PC-9 (cell line): ENCODE measurements at regions not wholly inside any gene's neighbourhood (a gene's known extent, or its start where the extent isn't known, plus 50 kb on each side); places are given as distances from the start of the nearest gene placed in this dataset.

Experiments used
- EZH2 ChIP-seq: fragments of 200-600 bp; sonication (generic); IDR thresholded peaks from 2 replicates; pipeline ENCODE4 v1.8.0; 2017; ENCODE audit warnings: antibody characterized with exemption, low read depth
- TF ChIP-seq, protein P1 (sequence below): fragments of 200-600 bp; sonication (generic); conservative IDR thresholded peaks from 2 replicates; pipeline ENCODE4 v1.6.1; 2017; ENCODE audit warnings: mixed run types, antibody characterized with exemption, mild to moderate bottlenecking, moderate library complexity

DNA sequence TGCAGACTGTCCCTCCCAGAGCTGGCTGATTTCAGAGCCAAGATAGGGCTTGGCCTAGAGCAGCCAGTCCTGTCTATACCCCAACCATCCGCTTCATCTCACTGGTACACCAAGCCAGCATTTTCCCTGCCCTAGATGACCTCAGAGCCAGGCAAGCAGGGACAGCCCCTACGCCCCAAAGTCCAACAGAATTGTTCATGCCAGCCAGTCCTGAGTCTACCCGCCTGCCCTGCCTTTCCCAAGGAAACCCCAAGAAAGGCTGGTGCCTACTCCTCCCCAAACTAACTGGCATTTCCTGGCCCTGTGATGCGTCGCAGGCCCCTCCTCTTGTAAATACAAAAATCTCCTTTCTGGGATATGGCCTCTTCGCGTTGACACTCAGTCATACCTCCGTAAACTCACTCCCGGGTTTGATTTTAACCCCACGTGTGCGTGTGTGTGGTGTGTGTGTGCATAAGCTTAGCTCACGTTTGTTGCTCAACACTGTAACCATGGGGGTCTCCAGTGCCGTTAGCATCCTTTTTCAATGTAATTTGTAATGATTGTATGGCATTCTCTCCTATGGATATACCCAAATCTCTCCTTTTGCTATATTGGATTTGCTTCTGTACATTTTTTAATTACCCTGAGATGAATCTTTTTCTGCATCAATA lies 75.3 kb downstream of the SIK1 start:
- TF ChIP-seq, protein P1, sequence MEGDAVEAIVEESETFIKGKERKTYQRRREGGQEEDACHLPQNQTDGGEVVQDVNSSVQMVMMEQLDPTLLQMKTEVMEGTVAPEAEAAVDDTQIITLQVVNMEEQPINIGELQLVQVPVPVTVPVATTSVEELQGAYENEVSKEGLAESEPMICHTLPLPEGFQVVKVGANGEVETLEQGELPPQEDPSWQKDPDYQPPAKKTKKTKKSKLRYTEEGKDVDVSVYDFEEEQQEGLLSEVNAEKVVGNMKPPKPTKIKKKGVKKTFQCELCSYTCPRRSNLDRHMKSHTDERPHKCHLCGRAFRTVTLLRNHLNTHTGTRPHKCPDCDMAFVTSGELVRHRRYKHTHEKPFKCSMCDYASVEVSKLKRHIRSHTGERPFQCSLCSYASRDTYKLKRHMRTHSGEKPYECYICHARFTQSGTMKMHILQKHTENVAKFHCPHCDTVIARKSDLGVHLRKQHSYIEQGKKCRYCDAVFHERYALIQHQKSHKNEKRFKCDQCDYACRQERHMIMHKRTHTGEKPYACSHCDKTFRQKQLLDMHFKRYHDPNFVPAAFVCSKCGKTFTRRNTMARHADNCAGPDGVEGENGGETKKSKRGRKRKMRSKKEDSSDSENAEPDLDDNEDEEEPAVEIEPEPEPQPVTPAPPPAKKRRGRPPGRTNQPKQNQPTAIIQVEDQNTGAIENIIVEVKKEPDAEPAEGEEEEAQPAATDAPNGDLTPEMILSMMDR, result no peak
- TF ChIP-seq EZH2, result no peak
